Body of pancreas (tissue), 4 donors: ENCODE measurements at regions not wholly inside any gene's neighbourhood (a gene's known extent, or its start where the extent isn't known, plus 50 kb on each side); places are given as distances from the start of the nearest gene placed in this dataset.

Experiments used
- CTCF ChIP-seq, 7 experiments: fragments of 450-650 bp in 4 of 7; fragments of 200-600 bp in 3 of 7; sonication (generic) in 3 of 7; IDR thresholded peaks; one replicate each; pipeline ENCODE4 v1.5.1; 2016 to 2019; ENCODE audit warnings: antibody characterized with exemption in 7 of 7
- POLR2A ChIP-seq, 3 donors: fragments of 450-650 bp; IDR thresholded peaks; one replicate each; pipeline ENCODE4 v1.6.1; 2016; ENCODE audit warnings: antibody characterized with exemption in 3 of 3, mild to moderate bottlenecking in 2 of 3

GRCh38 chr10:123500110-123500509 lies 166.0 kb upstream of the GPR26 start:
- no peak for TF ChIP-seq CTCF (IDR thresholded peaks at IDR 0.05)
- TF ChIP-seq POLR2A (IDR thresholded peaks at IDR 0.05): no peak
